ENCODE measurements at regions not wholly inside any gene's neighbourhood (a gene's known extent, or its start where the extent isn't known, plus 50 kb on each side); places are given as distances from the start of the nearest gene placed in this dataset.

DNA sequence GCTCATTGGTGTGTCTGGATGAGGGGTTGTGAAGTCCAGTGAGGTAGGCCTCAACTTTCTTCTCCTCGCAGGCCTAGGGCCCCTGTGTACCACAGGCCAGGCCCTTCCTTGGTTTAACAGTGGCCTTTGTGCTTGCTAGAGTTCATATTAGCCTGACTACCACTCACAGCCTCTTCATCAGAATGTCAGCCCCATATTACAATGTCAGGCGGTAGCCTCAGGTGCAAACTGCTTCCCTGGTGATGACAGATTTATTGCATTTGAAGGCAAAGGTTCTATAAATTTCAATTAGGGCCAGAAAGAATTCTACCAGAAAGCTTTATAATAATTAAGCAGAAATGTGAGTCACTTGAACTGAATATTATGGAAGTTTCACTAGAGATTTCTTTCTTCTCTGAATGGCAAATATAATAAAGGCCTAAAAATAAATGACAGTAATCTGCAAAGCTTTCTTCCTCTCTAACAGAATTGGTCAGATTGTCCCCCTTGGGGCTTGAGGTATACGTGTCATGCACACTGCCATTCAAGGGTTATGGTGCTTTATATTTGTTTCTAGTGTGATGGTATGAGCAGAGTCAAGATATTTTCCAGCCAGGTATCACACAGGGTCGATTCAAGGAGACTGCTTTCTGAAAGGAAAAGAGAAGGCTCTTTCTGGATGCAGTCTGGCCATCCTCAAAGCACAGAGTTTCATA is 210.3 kb downstream of the CWF19L2 start (continued):
- TF ChIP-seq, protein P1, sequence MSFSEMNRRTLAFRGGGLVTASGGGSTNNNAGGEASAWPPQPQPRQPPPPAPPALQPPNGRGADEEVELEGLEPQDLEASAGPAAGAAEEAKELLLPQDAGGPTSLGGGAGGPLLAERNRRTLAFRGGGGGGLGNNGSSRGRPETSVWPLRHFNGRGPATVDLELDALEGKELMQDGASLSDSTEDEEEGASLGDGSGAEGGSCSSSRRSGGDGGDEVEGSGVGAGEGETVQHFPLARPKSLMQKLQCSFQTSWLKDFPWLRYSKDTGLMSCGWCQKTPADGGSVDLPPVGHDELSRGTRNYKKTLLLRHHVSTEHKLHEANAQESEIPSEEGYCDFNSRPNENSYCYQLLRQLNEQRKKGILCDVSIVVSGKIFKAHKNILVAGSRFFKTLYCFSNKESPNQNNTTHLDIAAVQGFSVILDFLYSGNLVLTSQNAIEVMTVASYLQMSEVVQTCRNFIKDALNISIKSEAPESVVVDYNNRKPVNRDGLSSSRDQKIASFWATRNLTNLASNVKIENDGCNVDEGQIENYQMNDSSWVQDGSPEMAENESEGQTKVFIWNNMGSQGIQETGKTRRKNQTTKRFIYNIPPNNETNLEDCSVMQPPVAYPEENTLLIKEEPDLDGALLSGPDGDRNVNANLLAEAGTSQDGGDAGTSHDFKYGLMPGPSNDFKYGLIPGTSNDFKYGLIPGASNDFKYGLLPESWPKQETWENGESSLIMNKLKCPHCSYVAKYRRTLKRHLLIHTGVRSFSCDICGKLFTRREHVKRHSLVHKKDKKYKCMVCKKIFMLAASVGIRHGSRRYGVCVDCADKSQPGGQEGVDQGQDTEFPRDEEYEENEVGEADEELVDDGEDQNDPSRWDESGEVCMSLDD (tag by site-specific recombination; IDR thresholded peaks at IDR 0.05) = no peak
- TF ChIP-seq ZNF138 (tag by site-specific recombination; IDR thresholded peaks at IDR 0.05; ENCODE audit: borderline replicate concordance) = no peak
- no peak for TF ChIP-seq ZNF629 (tag by site-specific recombination; IDR thresholded peaks at IDR 0.05)
- no peak for TF ChIP-seq GLI2 (tag by site-specific recombination; IDR thresholded peaks at IDR 0.05; ENCODE audit: borderline replicate concordance, low read depth)
- TF ChIP-seq ZNF133 (tag by site-specific recombination; IDR thresholded peaks at IDR 0.05) = no peak

- no peak for TF ChIP-seq ZNF664 (tag by site-specific recombination; IDR thresholded peaks at IDR 0.05)
- no peak for TF ChIP-seq HOXA7 (CRISPR knock-in tag; IDR thresholded peaks at IDR 0.05; ENCODE audit: borderline replicate concordance)
- no peak for TF ChIP-seq WT1 (tag by site-specific recombination; IDR thresholded peaks at IDR 0.05)
- TF ChIP-seq ZNF174 (tag by site-specific recombination; IDR thresholded peaks at IDR 0.05) = no peak
- no peak for TF ChIP-seq ZNF626 (tag by site-specific recombination; IDR thresholded peaks at IDR 0.05)
- no peak for TF ChIP-seq ZFP69B (tag by site-specific recombination; IDR thresholded peaks at IDR 0.05)
- TF ChIP-seq ZNF311 (tag by site-specific recombination; IDR thresholded peaks at IDR 0.05; ENCODE audit: borderline replicate concordance) = no peak
- no peak for TF ChIP-seq ZNF362 (tag by site-specific recombination; IDR thresholded peaks at IDR 0.05)
- TF ChIP-seq, protein P2, sequence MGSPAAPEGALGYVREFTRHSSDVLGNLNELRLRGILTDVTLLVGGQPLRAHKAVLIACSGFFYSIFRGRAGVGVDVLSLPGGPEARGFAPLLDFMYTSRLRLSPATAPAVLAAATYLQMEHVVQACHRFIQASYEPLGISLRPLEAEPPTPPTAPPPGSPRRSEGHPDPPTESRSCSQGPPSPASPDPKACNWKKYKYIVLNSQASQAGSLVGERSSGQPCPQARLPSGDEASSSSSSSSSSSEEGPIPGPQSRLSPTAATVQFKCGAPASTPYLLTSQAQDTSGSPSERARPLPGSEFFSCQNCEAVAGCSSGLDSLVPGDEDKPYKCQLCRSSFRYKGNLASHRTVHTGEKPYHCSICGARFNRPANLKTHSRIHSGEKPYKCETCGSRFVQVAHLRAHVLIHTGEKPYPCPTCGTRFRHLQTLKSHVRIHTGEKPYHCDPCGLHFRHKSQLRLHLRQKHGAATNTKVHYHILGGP (tag by site-specific recombination; IDR thresholded peaks at IDR 0.05) = no peak
- no peak for TF ChIP-seq ZNF624 (tag by site-specific recombination; IDR thresholded peaks at IDR 0.05)
- TF ChIP-seq ZBTB1 (tag by site-specific recombination; IDR thresholded peaks at IDR 0.05) = no peak
- no peak for TF ChIP-seq ZNF248 (tag by site-specific recombination; IDR thresholded peaks at IDR 0.05)
- no peak for TF ChIP-seq ZNF571 (tag by site-specific recombination; IDR thresholded peaks at IDR 0.05)
- TF ChIP-seq ZNF433 (tag by site-specific recombination; IDR thresholded peaks at IDR 0.05; ENCODE audit: low read depth) = no peak
- no peak for TF ChIP-seq AEBP2 (tag by site-specific recombination; IDR thresholded peaks at IDR 0.05; ENCODE audit: borderline replicate concordance)
- ChIA-PET POLR2A (no interaction called here), CTCF (interaction anchor here (0.9 kb wide), 1 partner anchor 27 kb away, joined by 3 read pairs; no protein-coding TSS in a partner anchor)
- Histone ChIP-seq H3K9me3 (ENCODE audit: control insufficient read depth, insufficient read depth, low read depth, low read length) (no peaks in the 10 kb centered on the region), H3K4me1 (ENCODE audit: control insufficient read depth, insufficient read depth, low read length) (no peaks in the 10 kb centered on the region), H3K27ac (ENCODE audit: extremely low read depth, low read depth, low read length) (no peak overlapping the region), H3K36me3 (ENCODE audit: control insufficient read depth in 2 of 2, insufficient read depth in 1 of 2, low read length in 2 of 2) (no peaks in the 10 kb centered on the region), H3K4me3 (ENCODE audit: low read depth, low read length) (no peak overlapping the region)
These were observed 213.7 kb downstream of the CWF19L2 start for GRCh38 chr11:107243929-107244328.

All from HEK293 (cell line).